ENCODE measurements at regions not wholly inside any gene's neighbourhood (a gene's known extent, or its start where the extent isn't known, plus 50 kb on each side); places are given as distances from the start of the nearest gene placed in this dataset.

- TF ChIP-seq CTCF (conservative IDR thresholded peaks at IDR 0.05 in 1 of 2, IDR thresholded peaks at IDR 0.05 in 1 of 2; ENCODE audit: extremely low read depth in 1 of 2, insufficient read depth in 1 of 2, low read depth in 1 of 2, low read length in 2 of 2): no peak
- TF ChIP-seq EZH2 (IDR thresholded peaks at IDR 0.05; ENCODE audit: borderline replicate concordance, low read length): no peak
Observed at GRCh38 chr12:73598626-73599025, 939.0 kb upstream of the ATXN7L3B start.
